Pancreas (tissue), 10 donors: ENCODE measurements at regions not wholly inside any gene's neighbourhood (a gene's known extent, or its start where the extent isn't known, plus 50 kb on each side); places are given as distances from the start of the nearest gene placed in this dataset.

Experiments
- ATAC-seq, 4 donors: fragments of 200-7000 bp; cut with Tn5 transposase; one replicate each; pipeline versions ENCODE4 v1.8.0 to v1.9.1; 2020; ENCODE audit warnings: mild to moderate bottlenecking in 4 of 4, moderate library complexity in 4 of 4
- DNase-seq, 6 donors: peaks; one replicate each; pipeline ENCODE4 v3.0.0-alpha.2; 2020
- FAIRE-seq: peaks from 2 replicates; lab custom pipeline; 2012; peaks lifted over from hg19 to GRCh38; lab: Jason Lieb, UNC
- H3K27ac ChIP-seq, 4 donors: fragments of 200-600 bp; sonication (generic); 1 replicate in 3 of 4; 2 replicates in 1 of 4; pipeline versions ENCODE4 v1.5.0 to v1.8.0; 2020
- H3K27me3 ChIP-seq, 4 donors: fragments of 200-600 bp; one replicate each; pipeline ENCODE4 v1.8.0; 2021
- H3K36me3 ChIP-seq, 3 donors: fragments of 200-600 bp; sonication (generic) in 1 of 3; one replicate each; pipeline versions ENCODE4 v1.5.0 to v1.8.0; 2020 to 2021
- H3K4me1 ChIP-seq, 3 donors: fragments of 200-600 bp; one replicate each; pipeline ENCODE4 v1.8.0; 2021
- H3K4me3 ChIP-seq, 4 donors: fragments of 200-600 bp; sonication (generic) in 2 of 4; one replicate each; pipeline versions ENCODE4 v1.5.0 to v1.8.0; 2020 to 2021
- H3K9me3 ChIP-seq, 4 donors: fragments of 200-600 bp; one replicate each; pipeline ENCODE4 v1.8.0; 2021
- CTCF ChIP-seq, 4 donors: fragments of 200-600 bp; sonication (generic) in 3 of 4; IDR thresholded peaks; one replicate each; pipeline versions ENCODE4 v1.5.0 to v1.8.0; 2021; ENCODE audit warnings: antibody characterized with exemption in 4 of 4
- WGBS, 2 donors: extraction: QIAGEN DNeasy Blood & Tissue Kit; methylation state at CpG; one replicate each; pipeline ENCODE4 v1.1.7; 2013; 5-methylcytosine and 5-hydroxymethylcytosine counted together
- intact Hi-C, 3 donors: fragments of 100-400 bp; cut with DNase I; formaldehyde crosslinking; loops; one replicate each; pipeline versions ENCODE4 v1.11.1 to v1.14.2; 2022
- donor health status: healthy with polysubstance abuse.
- donor health status: DM: no; HTN: no; CAD: no; lungs with moderate emphysema.
- donor health status: DM: no; HTN: no; CAD: no.
- donor health status: control.
- donor health status: control.
- donor health status: Bipolar disorder and iron deficiency.
- donor health status: DM: yes; HTN: yes; CAD: no.
- donor health status: DM: no; HTN: no; CAD: no.
- donor health status: DM: no; HTN: no; CAD: no.
- donor health status: DM: yes; HTN: yes; CAD: no.

- WGBS, 2 donors: 70 to 96% methylated on average over 2 of the region's 2 CpGs
- peaks cover 0 to 12% (median 4%) of the 10 kb centered on the region in 3 donors for H3K4me1 ChIP-seq
- intact Hi-C loops: no loop called here
- FAIRE-seq (no peak), DNase-seq (no peak), ATAC-seq (no peak)
- no peak overlapping the region for H3K4me3 ChIP-seq
- no peak for TF ChIP-seq CTCF (IDR thresholded peaks at IDR 0.05)
- H3K27me3 ChIP-seq: no peaks in the 10 kb centered on the region
- H3K27ac ChIP-seq: no peak overlapping the region
- H3K36me3 ChIP-seq: no peaks in the 10 kb centered on the region
- no peaks in the 10 kb centered on the region for H3K9me3 ChIP-seq
Measured at GRCh38 chr10:58970160-58970915, 206.1 kb upstream of the PHYHIPL start.

GRCh38 chr10:58971211-58971610, 205.2 kb upstream of the PHYHIPL start:
- Histone ChIP-seq H3K27ac (no peak overlapping the region), H3K36me3 (no peaks in the 10 kb centered on the region), H3K4me1 (peaks cover 0 to 12% (median 4%) of the 10 kb centered on the region in 3 donors), H3K4me3 (no peak overlapping the region), H3K27me3 (no peaks in the 10 kb centered on the region), H3K9me3 (no peaks in the 10 kb centered on the region)
- FAIRE-seq (no peak), DNase-seq (no peak), ATAC-seq (no peak)
- intact Hi-C loops: no loop called here
- no peak for TF ChIP-seq CTCF (IDR thresholded peaks at IDR 0.05)

- H3K27ac ChIP-seq: no peak overlapping the region
- ATAC-seq (no peak), FAIRE-seq (no peak), DNase-seq (no peak)
- H3K36me3 ChIP-seq: no peaks in the 10 kb centered on the region
- no peaks in the 10 kb centered on the region for H3K27me3 ChIP-seq
- no peaks in the 10 kb centered on the region for H3K9me3 ChIP-seq
- no peak overlapping the region for H3K4me3 ChIP-seq
- intact Hi-C loops: no loop called here
- WGBS, 2 donors: 48 to 61% methylated on average over 2 of the region's 2 CpGs
- H3K4me1 ChIP-seq: peaks cover 0 to 12% (median 4%) of the 10 kb centered on the region in 3 donors
- no peak for TF ChIP-seq CTCF (IDR thresholded peaks at IDR 0.05)
Measured at GRCh38 chr10:58971796-58972491, 204.5 kb upstream of the PHYHIPL start.

- 83 to 84% methylated on average over 2 of the region's 2 CpGs for WGBS, 2 donors
- ATAC-seq: no peak
- TF ChIP-seq CTCF (IDR thresholded peaks at IDR 0.05): no peak
- no peak for DNase-seq
- intact Hi-C loops: no loop called here
- H3K27ac ChIP-seq: no peak overlapping the region
- peaks cover 0 to 12% (median 0%) of the 10 kb centered on the region in 3 donors for H3K4me1 ChIP-seq
- no peaks in the 10 kb centered on the region for H3K9me3 ChIP-seq
- H3K27me3 ChIP-seq: no peaks in the 10 kb centered on the region
- no peak overlapping the region for H3K4me3 ChIP-seq
- no peak for FAIRE-seq
- H3K36me3 ChIP-seq: no peaks in the 10 kb centered on the region
Measured at GRCh38 chr10:58972576-58973234, 203.7 kb upstream of the PHYHIPL start.
